BLaER1 treated with 17β-estradiol and CSF1 and Interleukin-3, amounts not matched to agents 10 nM and 100 nM (cell line): ENCODE measurements at regions not wholly inside any gene's neighbourhood (a gene's known extent, or its start where the extent isn't known, plus 50 kb on each side); places are given as distances from the start of the nearest gene placed in this dataset.

Experiments used
- H3K27ac ChIP-seq, 11 experiments: shearing (Covaris generic); formaldehyde crosslinking; 2 replicates each; pipeline ENCODE4 v1.8.1; 2022
- H3K27me3 ChIP-seq, 11 experiments: shearing (Covaris generic); formaldehyde crosslinking; 2 replicates each; pipeline ENCODE4 v1.8.1; 2022
- H3K36me3 ChIP-seq, 11 experiments: shearing (Covaris generic); formaldehyde crosslinking; 2 replicates each; pipeline ENCODE4 v1.8.1; 2022
- H3K4me1 ChIP-seq, 10 experiments: shearing (Covaris generic); formaldehyde crosslinking; 2 replicates each; pipeline ENCODE4 v1.8.1; 2022
- H3K4me2 ChIP-seq, 11 experiments: shearing (Covaris generic); formaldehyde crosslinking; 2 replicates each; pipeline ENCODE4 v1.8.1; 2022
- H3K4me3 ChIP-seq, 10 experiments: shearing (Covaris generic); formaldehyde crosslinking; 2 replicates each; pipeline ENCODE4 v1.8.1; 2022
- H3K9ac ChIP-seq, 11 experiments: shearing (Covaris generic); formaldehyde crosslinking; 2 replicates each; pipeline ENCODE4 v1.8.1; 2022
- H3K9me3 ChIP-seq, 11 experiments: shearing (Covaris generic); formaldehyde crosslinking; replicated peaks in 1 of 11; 2 replicates each; pipeline ENCODE4 v1.8.1; 2022
- H4K20me1 ChIP-seq, 11 experiments: shearing (Covaris generic); formaldehyde crosslinking; 2 replicates each; pipeline ENCODE4 v1.8.1; 2022
- Cebpa-rat ChIP-seq, 11 experiments: shearing (Covaris generic); IDR thresholded peaks; 2 replicates each; pipeline ENCODE4 v1.8.1; 2022

DNA sequence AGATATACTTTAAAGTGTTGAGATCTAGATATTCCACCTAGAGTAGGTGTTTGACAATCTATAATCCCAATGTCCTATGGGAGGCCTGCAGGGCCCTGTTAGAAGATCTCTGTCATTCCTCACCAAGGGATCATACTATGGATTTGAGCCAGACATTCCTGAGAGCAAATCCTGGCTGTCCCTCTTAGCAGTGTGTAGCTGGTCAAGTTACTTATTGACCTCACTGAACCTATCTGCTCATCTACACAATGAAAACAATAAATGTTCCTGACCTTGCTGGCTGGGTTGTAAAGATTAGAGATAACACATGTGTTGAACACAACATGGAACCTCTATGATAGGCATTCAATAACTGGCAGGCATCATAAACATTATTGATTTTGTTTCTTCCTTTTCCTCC, 265.6 kb upstream of the ATP11B start:
- H3K4me1 ChIP-seq = no peaks in the 10 kb centered on the region
- H3K9me3 ChIP-seq = no peaks in the 10 kb centered on the region; a peak in 1 of 22 replicates
- no peak overlapping the region for H3K27ac ChIP-seq
- no peak for TF ChIP-seq Cebpa-rat (IDR thresholded peaks at IDR 0.05)
- no peaks in the 10 kb centered on the region for H3K27me3 ChIP-seq
- no peaks in the 10 kb centered on the region for H3K36me3 ChIP-seq
- no peak overlapping the region for H3K4me2 ChIP-seq
- H3K9ac ChIP-seq = no peak overlapping the region
- H3K4me3 ChIP-seq = no peak overlapping the region
- H4K20me1 ChIP-seq = no peaks in the 10 kb centered on the region

DNA sequence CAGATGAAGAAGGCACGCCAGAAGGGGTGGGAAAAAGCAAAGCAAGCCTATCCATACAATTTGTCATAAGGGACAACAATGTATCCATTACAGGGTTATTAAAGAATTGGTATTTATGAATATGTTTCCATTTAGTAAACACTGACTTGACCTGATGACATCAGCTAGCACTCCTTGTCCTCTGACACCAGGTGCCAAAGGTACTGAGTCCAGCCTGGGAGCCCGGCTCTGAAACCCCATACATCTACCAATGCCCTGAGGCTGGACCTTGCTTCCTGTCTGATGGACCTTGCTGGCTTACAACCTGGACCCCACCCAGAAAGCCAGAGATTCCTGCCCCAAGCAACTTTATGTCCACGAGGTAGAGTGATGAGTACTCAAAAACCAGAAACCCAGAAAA, 263.0 kb upstream of the ATP11B start:
- no peaks in the 10 kb centered on the region for H4K20me1 ChIP-seq
- 0 out of 22 replicates have a peak, but pooled peaks cover 0 to 2% (median 0%) of the 10 kb centered on the region in 11 experiments for H3K9me3 ChIP-seq
- H3K27ac ChIP-seq = no peak overlapping the region
- no peaks in the 10 kb centered on the region for H3K36me3 ChIP-seq
- no peak overlapping the region for H3K4me2 ChIP-seq
- no peaks in the 10 kb centered on the region for H3K27me3 ChIP-seq
- no peak overlapping the region for H3K9ac ChIP-seq
- no peaks in the 10 kb centered on the region for H3K4me1 ChIP-seq
- TF ChIP-seq Cebpa-rat (IDR thresholded peaks at IDR 0.05) = no peak
- no peak overlapping the region for H3K4me3 ChIP-seq

DNA sequence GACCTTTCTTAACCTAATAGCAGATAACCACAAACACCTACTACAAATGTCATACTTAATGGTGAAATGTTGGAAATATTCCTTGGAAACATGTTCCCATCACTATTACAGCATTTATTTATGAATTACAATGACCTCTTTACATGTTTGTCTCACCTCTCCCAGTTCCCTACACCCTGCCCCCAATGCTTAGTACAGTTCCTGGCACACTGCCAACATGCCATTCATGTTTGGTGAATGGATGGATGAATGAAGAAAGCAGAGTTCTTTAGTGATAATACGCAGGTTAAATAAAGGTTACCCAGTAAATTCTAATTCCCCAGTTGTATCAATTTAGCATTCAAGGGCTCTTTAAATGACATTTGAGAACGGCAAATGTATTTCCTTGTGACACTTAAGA, 259.9 kb upstream of the ATP11B start:
- H3K36me3 ChIP-seq = no peaks in the 10 kb centered on the region
- no peaks in the 10 kb centered on the region for H3K4me1 ChIP-seq
- H3K27me3 ChIP-seq = no peaks in the 10 kb centered on the region
- no peak for TF ChIP-seq Cebpa-rat (IDR thresholded peaks at IDR 0.05)
- 0 out of 22 replicates have a peak, but pooled peaks cover 0 to 4% (median 0%) of the 10 kb centered on the region in 11 experiments for H3K9me3 ChIP-seq
- H3K4me3 ChIP-seq = no peak overlapping the region
- H3K9ac ChIP-seq = no peak overlapping the region
- no peak overlapping the region for H3K4me2 ChIP-seq
- no peaks in the 10 kb centered on the region for H4K20me1 ChIP-seq
- H3K27ac ChIP-seq = no peak overlapping the region

DNA sequence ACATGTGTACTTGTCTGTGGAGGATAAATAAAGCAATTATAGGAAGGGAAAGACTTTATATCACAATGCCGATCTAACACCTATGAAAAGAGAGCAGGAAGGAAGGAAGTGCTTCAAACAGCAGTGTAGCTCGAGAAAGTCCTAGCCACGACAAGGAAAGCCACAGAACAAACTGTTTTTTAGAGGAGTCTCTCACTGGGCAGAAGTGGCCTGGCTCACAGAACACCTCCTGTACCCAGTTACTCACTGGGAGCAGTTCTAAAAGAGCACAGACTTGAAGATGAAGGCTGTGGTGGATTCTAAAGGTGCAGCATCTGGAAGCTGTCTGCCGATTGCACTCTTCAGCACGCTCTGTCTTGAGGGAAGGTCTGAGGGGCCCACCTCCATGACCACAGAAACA, 248.8 kb upstream of the ATP11B start:
- Histone ChIP-seq H3K9me3 (no peaks in the 10 kb centered on the region), H3K9ac (no peak overlapping the region), H3K4me1 (peaks cover 0 to 8% (median 6%) of the 10 kb centered on the region in 10 experiments; a peak in 10 of 20 replicates), H4K20me1 (no peaks in the 10 kb centered on the region), H3K27ac (no peak overlapping the region), H3K4me3 (no peak overlapping the region), H3K27me3 (no peaks in the 10 kb centered on the region), H3K36me3 (no peaks in the 10 kb centered on the region), H3K4me2 (peak overlapping the region in 7 of 11 experiments; percentile 9 to 50 (median 31); a peak in 12 of 22 replicates)
- TF ChIP-seq Cebpa-rat (IDR thresholded peaks at IDR 0.05) = no peak

DNA sequence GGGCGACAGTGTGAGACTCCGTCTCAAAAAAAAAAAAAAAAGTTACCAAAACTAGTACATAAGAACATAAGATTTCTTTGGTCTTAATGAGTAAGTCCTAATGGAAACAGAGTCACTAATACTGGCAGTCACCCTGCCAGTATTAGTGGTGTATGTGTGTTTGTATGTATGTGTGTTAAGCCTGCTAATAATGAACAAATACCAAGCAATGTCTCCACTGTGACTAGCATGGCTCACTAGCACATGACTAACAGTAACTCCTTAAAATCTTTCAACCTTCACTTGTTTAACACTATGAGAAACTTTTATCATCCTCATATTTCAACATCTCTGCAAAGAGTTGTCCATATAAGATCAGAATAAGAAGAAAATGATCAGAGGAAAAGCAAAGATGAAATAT, 231.0 kb upstream of the ATP11B start:
- Histone ChIP-seq H4K20me1 (no peaks in the 10 kb centered on the region), H3K9me3 (peaks cover 7 to 25% (median 11%) of the 10 kb centered on the region in 11 experiments; a peak in 14 of 22 replicates), H3K27me3 (no peaks in the 10 kb centered on the region; a peak in 1 of 22 replicates), H3K4me3 (no peak overlapping the region), H3K4me1 (no peaks in the 10 kb centered on the region), H3K36me3 (no peaks in the 10 kb centered on the region), H3K27ac (no peak overlapping the region), H3K9ac (no peak overlapping the region), H3K4me2 (no peak overlapping the region)
- TF ChIP-seq Cebpa-rat (IDR thresholded peaks at IDR 0.05) = no peak

DNA sequence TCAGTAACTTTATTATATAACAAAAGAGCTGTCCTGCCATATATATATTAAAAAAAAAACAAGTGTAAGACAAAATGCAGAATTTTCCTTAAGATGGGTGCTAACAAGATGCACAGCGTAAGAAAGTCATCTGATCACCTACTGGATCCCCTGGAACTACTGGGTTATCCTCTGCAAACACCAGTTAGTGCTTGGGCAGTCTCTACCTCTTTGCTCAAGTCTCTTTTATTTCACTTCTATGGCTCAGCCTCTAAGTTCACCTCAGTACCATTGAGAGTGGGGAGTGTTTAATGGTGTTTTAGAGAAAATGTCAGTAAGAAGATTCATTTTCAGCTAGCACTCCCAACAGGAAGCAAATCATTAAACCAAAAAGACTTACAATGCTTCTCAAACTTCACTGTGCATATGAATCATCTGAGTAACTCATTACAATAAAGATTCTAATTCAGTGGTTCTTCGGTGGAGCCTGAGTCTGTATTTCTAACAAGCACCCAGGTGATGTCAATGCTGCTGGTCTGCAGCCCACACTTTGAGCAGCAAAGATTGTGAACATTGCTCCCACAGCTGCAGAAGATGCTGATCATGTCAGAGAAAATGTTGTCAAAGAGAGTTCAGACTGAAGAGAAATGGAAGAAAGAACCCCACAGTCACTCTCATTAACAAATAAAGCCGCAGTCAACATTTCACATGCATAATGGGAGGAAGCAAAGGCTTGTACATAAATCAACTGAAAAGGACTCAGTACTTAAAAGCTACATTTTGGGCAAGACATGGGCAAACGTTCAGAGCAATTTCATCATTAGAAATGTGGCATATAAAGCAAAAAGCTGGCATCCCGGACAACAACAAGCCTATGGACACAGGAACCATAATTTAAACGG, 227.1 kb upstream of the ATP11B start:
- H4K20me1 ChIP-seq = no peaks in the 10 kb centered on the region
- no peak overlapping the region for H3K9ac ChIP-seq
- no peaks in the 10 kb centered on the region; a peak in 1 of 22 replicates for H3K27me3 ChIP-seq
- no peak for TF ChIP-seq Cebpa-rat (IDR thresholded peaks at IDR 0.05)
- no peak overlapping the region for H3K4me2 ChIP-seq
- H3K9me3 ChIP-seq = no peaks in the 10 kb centered on the region
- H3K4me1 ChIP-seq = no peaks in the 10 kb centered on the region
- H3K4me3 ChIP-seq = no peak overlapping the region
- no peak overlapping the region for H3K27ac ChIP-seq
- H3K36me3 ChIP-seq = no peaks in the 10 kb centered on the region

DNA sequence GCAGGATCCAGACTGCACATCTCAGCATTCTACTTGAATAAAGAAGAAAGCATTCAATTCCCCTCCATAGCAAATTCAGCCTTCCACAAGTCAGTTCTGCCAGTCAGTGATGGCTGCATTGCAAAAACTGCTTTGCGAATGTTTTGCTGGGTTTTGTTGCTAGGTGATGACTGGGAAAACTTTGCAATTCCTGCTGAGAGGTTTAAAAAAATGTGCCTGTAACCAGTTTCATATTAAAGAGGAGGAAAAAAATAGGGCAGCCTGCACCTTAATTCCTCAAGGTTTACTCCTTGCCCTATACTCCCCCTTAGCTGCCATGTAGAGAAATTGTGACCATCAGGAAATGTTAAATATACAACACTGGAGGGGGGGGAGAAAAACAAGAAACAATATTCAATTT, 225.6 kb upstream of the ATP11B start:
- no peak for TF ChIP-seq Cebpa-rat (IDR thresholded peaks at IDR 0.05)
- Histone ChIP-seq H3K4me3 (no peak overlapping the region), H3K27me3 (no peaks in the 10 kb centered on the region; a peak in 1 of 22 replicates)

DNA sequence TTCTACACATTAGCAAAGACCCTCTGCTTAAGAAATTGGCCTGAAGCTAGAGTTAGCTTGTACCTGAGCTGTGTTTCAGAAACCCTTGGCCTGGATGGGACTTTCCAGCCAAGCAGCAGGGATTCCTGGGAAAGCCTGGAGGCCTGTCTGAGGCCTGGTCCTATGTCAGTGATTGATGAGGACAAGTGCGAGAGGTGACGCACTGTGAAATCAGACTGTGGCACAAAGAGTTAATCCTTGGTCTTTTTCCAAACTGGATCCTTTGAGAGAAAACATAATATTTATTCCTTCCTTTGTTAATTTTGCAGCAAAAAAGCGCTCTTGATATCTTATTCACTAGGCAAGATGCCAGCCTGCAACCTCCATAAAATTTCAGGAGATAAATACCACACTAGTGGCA, 225.0 kb upstream of the ATP11B start:
- no peak for TF ChIP-seq Cebpa-rat (IDR thresholded peaks at IDR 0.05)
- Histone ChIP-seq H3K27me3 (no peaks in the 10 kb centered on the region; a peak in 1 of 22 replicates), H3K9ac (no peak overlapping the region), H3K36me3 (no peaks in the 10 kb centered on the region), H3K9me3 (peaks cover 6 to 13% (median 11%) of the 10 kb centered on the region in 11 experiments; a peak in 20 of 22 replicates), H3K27ac (no peak overlapping the region), H3K4me2 (no peak overlapping the region), H3K4me3 (no peak overlapping the region), H3K4me1 (no peaks in the 10 kb centered on the region), H4K20me1 (no peaks in the 10 kb centered on the region)

More for the DNA sequence above, 225.6 kb upstream of the ATP11B start:
- Histone ChIP-seq H3K4me1 (no peaks in the 10 kb centered on the region), H3K27ac (no peak overlapping the region), H3K4me2 (no peak overlapping the region), H3K9ac (no peak overlapping the region), H4K20me1 (no peaks in the 10 kb centered on the region), H3K9me3 (peaks cover 3 to 8% (median 6%) of the 10 kb centered on the region in 11 experiments; a peak in 20 of 22 replicates), H3K36me3 (no peaks in the 10 kb centered on the region)

DNA sequence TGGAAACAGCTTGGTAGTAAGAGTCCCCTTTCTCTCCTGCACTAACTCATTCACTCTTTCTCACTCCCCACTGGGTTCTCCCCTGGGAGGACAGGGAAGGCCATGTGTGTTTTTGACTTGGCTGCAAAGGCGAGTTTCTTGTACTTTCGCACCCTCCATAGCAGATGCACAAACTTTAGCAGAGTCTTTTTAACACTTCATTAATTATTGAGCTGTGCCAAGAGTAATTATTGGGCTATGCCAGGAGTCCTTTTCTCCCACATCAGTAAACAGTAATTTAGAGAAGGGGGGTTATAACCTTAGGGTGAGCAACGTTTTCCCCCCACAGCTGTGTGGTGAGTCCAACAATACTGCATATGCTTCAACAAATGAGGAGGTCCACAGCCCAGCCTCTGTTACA, 224.4 kb upstream of the ATP11B start:
- Histone ChIP-seq H3K4me1 (no peaks in the 10 kb centered on the region), H3K36me3 (no peaks in the 10 kb centered on the region), H3K27me3 (no peaks in the 10 kb centered on the region; a peak in 1 of 22 replicates), H3K4me2 (no peak overlapping the region), H3K27ac (no peak overlapping the region), H3K4me3 (no peak overlapping the region), H4K20me1 (no peaks in the 10 kb centered on the region), H3K9me3 (peaks cover 11 to 20% (median 16%) of the 10 kb centered on the region in 11 experiments), H3K9ac (no peak overlapping the region)
- no peak for TF ChIP-seq Cebpa-rat (IDR thresholded peaks at IDR 0.05)
